LNCAP (cell line): ENCODE measurements at regions not wholly inside any gene's neighbourhood (a gene's known extent, or its start where the extent isn't known, plus 50 kb on each side); places are given as distances from the start of the nearest gene placed in this dataset.

Experiments used
- TF ChIP-seq, protein P1 (sequence below): fragments of 450-650 bp; IDR thresholded peaks from 2 replicates; pipeline ENCODE4 v1.5.1; 2017; ENCODE audit warnings: mild to moderate bottlenecking

DNA sequence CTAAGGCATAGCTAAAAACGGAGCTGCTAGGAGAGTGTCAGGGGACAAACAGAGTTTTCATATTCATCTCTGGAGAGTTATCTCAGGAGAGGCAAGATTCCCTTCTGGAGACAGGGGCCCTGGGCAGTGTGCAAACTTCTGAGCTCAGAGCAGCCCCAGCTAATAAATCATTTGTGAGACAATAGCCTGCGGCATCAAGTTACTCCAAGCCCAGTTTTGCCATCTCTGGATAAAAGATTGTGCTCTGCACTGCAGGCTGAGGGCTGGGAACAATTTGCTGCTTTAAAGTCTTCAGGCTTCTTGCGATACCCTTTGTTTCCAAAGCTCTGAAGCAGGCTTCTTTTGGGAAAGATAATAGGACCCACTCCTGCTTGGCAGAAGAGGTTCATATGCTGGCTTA, 164.3 kb upstream of the BRINP1 start:
- TF ChIP-seq, protein P1, sequence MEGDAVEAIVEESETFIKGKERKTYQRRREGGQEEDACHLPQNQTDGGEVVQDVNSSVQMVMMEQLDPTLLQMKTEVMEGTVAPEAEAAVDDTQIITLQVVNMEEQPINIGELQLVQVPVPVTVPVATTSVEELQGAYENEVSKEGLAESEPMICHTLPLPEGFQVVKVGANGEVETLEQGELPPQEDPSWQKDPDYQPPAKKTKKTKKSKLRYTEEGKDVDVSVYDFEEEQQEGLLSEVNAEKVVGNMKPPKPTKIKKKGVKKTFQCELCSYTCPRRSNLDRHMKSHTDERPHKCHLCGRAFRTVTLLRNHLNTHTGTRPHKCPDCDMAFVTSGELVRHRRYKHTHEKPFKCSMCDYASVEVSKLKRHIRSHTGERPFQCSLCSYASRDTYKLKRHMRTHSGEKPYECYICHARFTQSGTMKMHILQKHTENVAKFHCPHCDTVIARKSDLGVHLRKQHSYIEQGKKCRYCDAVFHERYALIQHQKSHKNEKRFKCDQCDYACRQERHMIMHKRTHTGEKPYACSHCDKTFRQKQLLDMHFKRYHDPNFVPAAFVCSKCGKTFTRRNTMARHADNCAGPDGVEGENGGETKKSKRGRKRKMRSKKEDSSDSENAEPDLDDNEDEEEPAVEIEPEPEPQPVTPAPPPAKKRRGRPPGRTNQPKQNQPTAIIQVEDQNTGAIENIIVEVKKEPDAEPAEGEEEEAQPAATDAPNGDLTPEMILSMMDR, result no peak

DNA sequence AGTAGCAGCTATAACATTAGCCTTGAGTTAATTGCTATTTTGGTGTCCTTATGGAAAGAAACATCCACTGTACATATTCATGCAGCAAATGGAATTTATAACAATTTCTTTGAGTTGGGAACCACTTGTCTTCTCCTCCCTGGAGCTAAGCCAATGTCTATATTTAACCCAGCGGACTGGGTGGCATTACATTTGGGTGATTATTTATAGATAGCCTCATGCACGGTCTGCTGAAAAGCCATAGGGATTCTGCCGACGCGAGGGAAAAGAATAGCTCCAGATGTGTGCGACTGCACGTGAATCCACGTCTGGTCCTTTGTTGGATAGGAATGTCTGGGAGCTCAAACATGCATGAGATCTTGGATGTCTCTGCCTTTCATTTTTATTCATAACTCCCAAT, 157.5 kb upstream of the BRINP1 start:
- TF ChIP-seq, protein P1, result no peak

DNA sequence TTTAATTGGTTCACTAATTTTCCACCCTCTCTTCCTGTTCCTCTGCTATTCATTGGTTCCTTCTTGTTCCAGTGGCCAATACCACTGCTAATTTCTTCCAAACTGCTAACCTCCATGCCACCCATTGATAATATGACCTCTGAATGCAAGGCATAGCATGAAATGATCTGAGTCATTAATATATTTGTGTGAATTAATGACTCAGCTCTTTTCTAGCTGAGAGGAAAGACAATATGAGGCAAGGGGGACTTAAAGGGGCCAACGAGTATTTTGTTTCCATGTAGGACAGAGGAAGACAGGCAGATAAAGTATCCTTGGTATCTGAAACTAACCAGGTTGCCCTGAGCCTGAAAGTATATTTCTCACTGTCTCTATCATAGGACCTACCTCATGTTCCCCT, 154.3 kb upstream of the BRINP1 start:
- TF ChIP-seq, protein P1, result no peak

- TF ChIP-seq, protein P1, result no peak
Observed at GRCh38 chr9:119522381-119522780, 153.1 kb upstream of the BRINP1 start.

DNA sequence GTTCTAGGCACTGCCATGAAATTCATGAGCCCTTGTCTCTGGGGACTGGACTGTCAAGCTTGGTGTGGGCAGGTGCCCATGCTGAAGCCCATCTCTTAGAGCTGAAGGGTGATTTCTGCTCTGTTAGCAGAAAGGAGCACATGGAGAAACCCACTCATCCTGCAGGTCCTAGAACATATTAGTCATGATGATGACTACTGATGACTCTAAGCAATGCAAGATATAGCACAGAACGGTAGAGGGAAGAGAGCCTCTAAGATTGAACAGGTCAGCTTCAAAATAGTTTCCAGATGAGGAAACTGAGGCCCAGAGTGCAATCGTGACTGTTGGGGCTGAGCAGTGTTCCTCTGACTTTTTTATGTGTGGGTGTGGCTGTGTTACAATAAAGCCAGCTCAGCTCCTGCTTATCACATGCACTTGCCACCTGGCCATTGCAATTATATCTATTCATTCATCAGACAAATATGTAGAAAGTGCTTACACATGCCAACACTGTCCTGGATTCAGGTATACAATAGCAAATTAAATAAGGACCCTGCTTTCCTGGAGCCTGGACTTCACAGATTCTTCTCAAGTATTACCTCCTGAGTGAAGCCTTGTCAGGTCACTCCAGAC, 140.2 kb upstream of the BRINP1 start:
- TF ChIP-seq, protein P1, result no peak

GRCh38 chr9:119501374-119501773, 132.1 kb upstream of the BRINP1 start:
- TF ChIP-seq, protein P1, result no peak

DNA sequence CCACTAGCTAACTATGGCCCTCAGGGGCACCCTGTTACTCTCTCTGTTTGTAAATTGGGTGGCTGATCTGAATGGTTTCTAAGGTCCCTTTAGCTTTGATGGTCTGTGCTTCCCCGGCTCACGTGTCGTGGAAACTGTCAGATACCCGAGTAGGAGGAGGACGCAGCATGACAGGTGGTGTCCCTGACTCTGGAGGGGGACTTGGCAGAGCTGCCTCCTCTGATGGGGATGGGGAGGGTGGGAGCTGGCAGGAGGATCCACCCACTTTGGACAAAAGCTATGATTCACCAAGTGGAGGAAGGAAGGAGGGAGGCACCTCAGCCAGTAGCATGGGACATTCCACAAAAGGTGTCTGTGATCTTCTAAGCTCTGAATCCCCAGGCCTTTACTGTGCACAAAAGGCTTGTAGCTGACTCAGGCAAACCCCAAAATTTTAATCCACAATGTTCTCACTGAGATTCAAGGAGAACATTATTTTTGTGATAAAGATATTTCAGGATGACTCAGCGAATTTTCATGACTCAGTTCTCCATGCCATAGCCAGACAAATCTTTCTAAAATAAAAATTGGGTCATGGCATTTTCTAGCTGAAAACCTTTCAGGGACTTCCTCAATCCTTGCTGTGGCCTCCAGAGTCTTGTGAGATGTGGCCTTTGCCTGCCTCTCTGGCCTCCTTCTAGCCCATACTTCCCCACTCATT, 131.0 kb upstream of the BRINP1 start:
- TF ChIP-seq, protein P1, result no peak
